Osteocyte (in vitro differentiated cells): ENCODE measurements at regions not wholly inside any gene's neighbourhood (a gene's known extent, or its start where the extent isn't known, plus 50 kb on each side); places are given as distances from the start of the nearest gene placed in this dataset.
A peak's percentile ranks its signal among the peaks of the same experiment; 100 is the strongest.

ENCODE experiments used
- DNase-seq: peaks from one replicate; pipeline ENCODE4 v3.0.0; 2021; ENCODE audit warnings: mixed read lengths; ENCODE audit not compliant: unreplicated experiment; ENCODE audit errors: extremely low spot score
- H3K27ac Mint-ChIP-seq: one replicate; pipeline ENCODE4 v1.8.0; 2021; ENCODE audit warnings: mild to moderate bottlenecking, mixed read lengths; ENCODE audit not compliant: unreplicated experiment
- H3K27me3 Mint-ChIP-seq: one replicate; pipeline ENCODE4 v1.8.0; 2021; ENCODE audit warnings: mixed read lengths; ENCODE audit not compliant: unreplicated experiment
- H3K36me3 Mint-ChIP-seq: one replicate; pipeline ENCODE4 v1.8.0; 2021; ENCODE audit warnings: mixed read lengths; ENCODE audit not compliant: unreplicated experiment
- H3K4me1 Mint-ChIP-seq: one replicate; pipeline ENCODE4 v1.8.0; 2021; ENCODE audit warnings: mixed read lengths; ENCODE audit not compliant: unreplicated experiment
- H3K4me3 Mint-ChIP-seq: one replicate; pipeline ENCODE4 v1.8.0; 2021; ENCODE audit warnings: mild to moderate bottlenecking, moderate library complexity, mixed read lengths; ENCODE audit not compliant: unreplicated experiment
- H3K9me3 Mint-ChIP-seq: one replicate; pipeline ENCODE4 v1.8.0; 2021; ENCODE audit warnings: mixed read lengths; ENCODE audit not compliant: unreplicated experiment
- TF ChIP-seq, protein P1 (sequence below): fragments of 200-600 bp; sonication (generic); IDR thresholded peaks from 2 replicates; pipeline ENCODE4 v1.5.0; 2021; ENCODE audit warnings: antibody characterized with exemption, mild to moderate bottlenecking, moderate library complexity

DNA sequence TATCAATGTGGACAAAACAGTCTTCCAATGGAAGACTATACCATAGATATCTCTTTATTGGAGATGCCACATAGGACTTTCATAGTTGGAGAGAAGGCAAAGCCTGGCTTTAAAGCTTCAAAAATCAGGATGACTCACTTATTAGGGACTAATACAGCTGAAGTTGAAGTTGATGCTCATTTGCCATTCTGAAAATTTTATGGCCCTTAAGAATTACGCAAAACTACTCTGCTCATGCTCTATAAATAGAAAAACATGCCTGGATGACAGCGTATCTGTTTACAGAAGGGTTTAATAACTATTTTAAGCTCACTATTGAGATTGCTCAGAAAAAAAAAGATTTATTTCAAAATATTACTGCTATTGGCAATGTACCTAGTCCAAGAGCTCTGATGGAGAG lies 155.5 kb upstream of the DST start:
- Mint-ChIP-seq H3K27ac (no peak overlapping the region), H3K4me3 (no peak overlapping the region), H3K9me3 (no peaks in the 10 kb centered on the region), H3K4me1 (peaks cover 61% of the 10 kb centered on the region), H3K36me3 (no peaks in the 10 kb centered on the region), H3K27me3 (no peaks in the 10 kb centered on the region)
- DNase-seq: no peak
- TF ChIP-seq, protein P1, sequence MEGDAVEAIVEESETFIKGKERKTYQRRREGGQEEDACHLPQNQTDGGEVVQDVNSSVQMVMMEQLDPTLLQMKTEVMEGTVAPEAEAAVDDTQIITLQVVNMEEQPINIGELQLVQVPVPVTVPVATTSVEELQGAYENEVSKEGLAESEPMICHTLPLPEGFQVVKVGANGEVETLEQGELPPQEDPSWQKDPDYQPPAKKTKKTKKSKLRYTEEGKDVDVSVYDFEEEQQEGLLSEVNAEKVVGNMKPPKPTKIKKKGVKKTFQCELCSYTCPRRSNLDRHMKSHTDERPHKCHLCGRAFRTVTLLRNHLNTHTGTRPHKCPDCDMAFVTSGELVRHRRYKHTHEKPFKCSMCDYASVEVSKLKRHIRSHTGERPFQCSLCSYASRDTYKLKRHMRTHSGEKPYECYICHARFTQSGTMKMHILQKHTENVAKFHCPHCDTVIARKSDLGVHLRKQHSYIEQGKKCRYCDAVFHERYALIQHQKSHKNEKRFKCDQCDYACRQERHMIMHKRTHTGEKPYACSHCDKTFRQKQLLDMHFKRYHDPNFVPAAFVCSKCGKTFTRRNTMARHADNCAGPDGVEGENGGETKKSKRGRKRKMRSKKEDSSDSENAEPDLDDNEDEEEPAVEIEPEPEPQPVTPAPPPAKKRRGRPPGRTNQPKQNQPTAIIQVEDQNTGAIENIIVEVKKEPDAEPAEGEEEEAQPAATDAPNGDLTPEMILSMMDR: no peak

DNA sequence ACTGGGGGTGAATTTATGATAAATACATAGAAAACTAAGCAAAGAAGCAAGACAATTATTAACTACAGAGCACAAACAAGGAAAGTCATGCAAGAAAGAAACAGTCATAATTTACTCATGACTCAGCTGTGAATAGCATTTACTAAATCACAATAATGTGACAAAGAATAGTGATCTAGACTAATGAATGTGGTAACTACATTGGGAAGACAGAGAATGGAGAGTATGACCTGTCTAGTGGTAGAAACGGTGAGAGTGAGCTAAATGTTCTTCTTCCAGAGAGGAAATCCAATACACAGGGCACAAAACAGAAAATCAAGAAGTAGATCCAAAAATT lies 153.5 kb upstream of the DST start:
- H3K4me1 Mint-ChIP-seq: peaks cover 52% of the 10 kb centered on the region
- no peaks in the 10 kb centered on the region for H3K27me3 Mint-ChIP-seq
- H3K4me3 Mint-ChIP-seq: no peak overlapping the region
- no peak for DNase-seq
- no peaks in the 10 kb centered on the region for H3K9me3 Mint-ChIP-seq
- H3K36me3 Mint-ChIP-seq: no peaks in the 10 kb centered on the region
- TF ChIP-seq, protein P1: no peak
- peak overlapping the region; percentile 28 for H3K27ac Mint-ChIP-seq

DNA sequence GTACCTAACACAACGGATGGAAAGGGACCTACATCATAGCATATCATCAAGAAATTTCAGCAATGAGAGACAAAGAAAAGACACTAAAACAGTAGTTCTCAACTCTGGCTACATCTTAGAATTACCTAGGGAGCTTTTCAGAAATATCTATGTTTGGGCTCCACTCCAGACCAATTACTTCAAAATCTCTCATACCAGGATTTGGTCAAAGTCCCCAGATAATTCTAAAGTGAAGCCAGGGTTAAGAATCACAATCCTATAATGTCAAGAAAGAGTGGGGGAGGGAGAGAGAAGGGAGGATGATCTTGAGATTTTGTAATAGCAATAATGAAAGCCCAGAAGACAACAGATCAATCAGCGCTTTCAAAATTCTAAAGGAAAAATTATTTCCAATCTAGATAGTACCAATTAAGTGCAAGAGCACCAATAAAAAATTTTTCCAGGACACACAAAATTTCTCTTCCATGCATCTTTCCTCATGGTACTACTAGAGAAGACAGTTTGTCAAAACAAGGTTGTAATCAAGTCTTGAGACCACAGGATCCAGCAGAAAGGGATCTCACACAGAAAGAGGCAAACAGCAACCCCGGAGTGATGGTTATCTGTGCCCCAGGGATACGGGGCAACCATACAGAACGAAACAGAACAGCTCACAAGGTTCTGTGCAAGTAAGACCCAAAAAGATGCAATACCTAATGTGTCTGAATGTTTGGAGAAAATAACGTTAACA lies 152.9 kb upstream of the DST start:
- DNase-seq: no peak
- peak overlapping the region; percentile 30 for H3K4me3 Mint-ChIP-seq
- H3K27ac Mint-ChIP-seq: peak overlapping the region; percentile 44
- H3K27me3 Mint-ChIP-seq: no peaks in the 10 kb centered on the region
- peaks cover 2% of the 10 kb centered on the region for H3K36me3 Mint-ChIP-seq
- TF ChIP-seq, protein P1: no peak
- H3K4me1 Mint-ChIP-seq: peaks cover 51% of the 10 kb centered on the region
- no peaks in the 10 kb centered on the region for H3K9me3 Mint-ChIP-seq

DNA sequence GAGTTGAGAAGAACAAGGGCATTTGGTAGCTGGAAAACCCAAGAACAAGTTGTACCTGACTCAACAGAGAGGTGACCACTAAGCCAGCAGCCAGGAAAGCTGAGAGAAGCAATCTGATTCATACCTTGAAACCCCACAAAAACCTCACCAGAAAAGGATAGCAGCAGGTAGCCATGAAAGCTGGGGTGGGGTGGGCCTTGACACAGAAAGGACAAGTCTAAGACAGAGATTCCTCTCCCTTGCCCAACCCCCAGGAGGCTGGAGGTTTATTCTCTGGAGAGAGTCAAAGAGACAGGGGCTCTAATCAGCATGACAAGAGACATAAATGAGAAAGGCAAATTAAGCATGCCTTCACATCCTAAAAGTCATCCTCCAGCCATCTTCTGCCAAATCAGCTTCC lies 151.7 kb upstream of the DST start:
- Mint-ChIP-seq H3K4me3 (no peak overlapping the region), H3K27me3 (no peaks in the 10 kb centered on the region), H3K4me1 (peaks cover 60% of the 10 kb centered on the region), H3K36me3 (peaks cover 4% of the 10 kb centered on the region), H3K27ac (peak overlapping the region; percentile 12), H3K9me3 (no peaks in the 10 kb centered on the region)
- no peak for DNase-seq
- TF ChIP-seq, protein P1: no peak

DNA sequence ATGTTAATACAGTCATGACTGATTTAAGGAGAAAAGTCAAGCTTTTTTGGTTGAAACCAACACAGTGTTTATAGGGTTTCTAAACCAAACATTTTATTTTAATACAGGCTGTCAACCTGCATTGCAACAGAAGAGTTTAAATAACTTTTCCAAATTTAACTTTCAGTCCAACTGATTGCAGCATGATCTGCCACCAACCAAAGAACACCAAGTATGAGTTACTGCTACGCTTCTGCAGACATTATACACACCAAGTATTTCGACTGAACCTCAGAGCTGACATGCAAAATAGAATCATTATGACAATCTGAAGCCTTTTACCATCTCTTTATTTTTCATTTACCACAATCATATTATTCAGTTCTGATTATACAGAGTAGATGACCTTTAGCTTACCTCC lies 151.2 kb upstream of the DST start:
- Mint-ChIP-seq H3K4me1 (peaks cover 56% of the 10 kb centered on the region), H3K36me3 (peaks cover 4% of the 10 kb centered on the region), H3K9me3 (no peaks in the 10 kb centered on the region), H3K4me3 (no peak overlapping the region), H3K27me3 (no peaks in the 10 kb centered on the region), H3K27ac (no peak overlapping the region)
- TF ChIP-seq, protein P1: no peak
- DNase-seq: no peak
